ENCODE measurements at regions not wholly inside any gene's neighbourhood (a gene's known extent, or its start where the extent isn't known, plus 50 kb on each side); places are given as distances from the start of the nearest gene placed in this dataset.

DNA sequence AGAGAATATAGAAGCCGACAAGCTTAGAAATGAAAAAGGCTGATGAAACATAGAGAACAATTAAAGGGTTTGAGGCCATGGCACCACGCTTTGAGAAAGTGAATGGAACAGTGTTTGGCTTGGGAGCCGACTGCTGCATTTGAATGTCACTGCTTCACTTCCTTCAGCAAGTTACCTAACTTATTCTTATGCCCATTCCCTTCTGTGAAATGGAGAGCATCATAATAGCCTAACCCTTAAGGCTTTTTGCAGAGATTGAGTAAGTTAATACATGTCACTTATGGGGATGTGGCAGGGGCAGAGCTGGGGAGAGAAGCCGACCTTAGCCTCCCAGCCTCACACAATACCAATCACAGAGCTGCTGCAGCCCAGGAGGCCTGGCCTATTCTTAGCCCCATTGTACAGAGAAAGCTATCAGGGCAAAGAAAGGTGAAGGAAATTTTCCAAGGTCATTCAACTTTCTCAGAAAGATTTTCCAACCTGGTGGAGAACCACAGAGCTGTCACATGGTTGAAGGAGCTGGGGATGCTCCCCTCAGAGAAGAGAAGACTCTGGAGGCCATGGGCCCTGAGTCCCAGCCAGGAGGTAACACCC, 186.0 kb upstream of the GDF10 start:
- Mint-ChIP-seq H3K4me3 (no peak overlapping the region), H3K4me1 (ENCODE audit: low read depth) (peaks cover 7% of the 10 kb centered on the region), H3K27me3 (no peaks in the 10 kb centered on the region), H3K36me3 (ENCODE audit: low read depth) (no peaks in the 10 kb centered on the region), H3K9me3 (no peaks in the 10 kb centered on the region), H3K27ac (no peak overlapping the region)
- TF ChIP-seq, protein P1, sequence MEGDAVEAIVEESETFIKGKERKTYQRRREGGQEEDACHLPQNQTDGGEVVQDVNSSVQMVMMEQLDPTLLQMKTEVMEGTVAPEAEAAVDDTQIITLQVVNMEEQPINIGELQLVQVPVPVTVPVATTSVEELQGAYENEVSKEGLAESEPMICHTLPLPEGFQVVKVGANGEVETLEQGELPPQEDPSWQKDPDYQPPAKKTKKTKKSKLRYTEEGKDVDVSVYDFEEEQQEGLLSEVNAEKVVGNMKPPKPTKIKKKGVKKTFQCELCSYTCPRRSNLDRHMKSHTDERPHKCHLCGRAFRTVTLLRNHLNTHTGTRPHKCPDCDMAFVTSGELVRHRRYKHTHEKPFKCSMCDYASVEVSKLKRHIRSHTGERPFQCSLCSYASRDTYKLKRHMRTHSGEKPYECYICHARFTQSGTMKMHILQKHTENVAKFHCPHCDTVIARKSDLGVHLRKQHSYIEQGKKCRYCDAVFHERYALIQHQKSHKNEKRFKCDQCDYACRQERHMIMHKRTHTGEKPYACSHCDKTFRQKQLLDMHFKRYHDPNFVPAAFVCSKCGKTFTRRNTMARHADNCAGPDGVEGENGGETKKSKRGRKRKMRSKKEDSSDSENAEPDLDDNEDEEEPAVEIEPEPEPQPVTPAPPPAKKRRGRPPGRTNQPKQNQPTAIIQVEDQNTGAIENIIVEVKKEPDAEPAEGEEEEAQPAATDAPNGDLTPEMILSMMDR (IDR thresholded peaks at IDR 0.05), result no peak
- ATAC-seq, result no peak
- intact Hi-C loops (cut with micrococcal nuclease), result no loop called here
- POLR2A ChIA-PET, result interaction anchor here (1.3 kb wide), 1 partner anchor 10 kb away, joined by 3 read pairs; no protein-coding TSS in a partner anchor
- DNase-seq, result no peak
- CTCF ChIA-PET, result interaction anchor here (1.1 kb wide), 1 partner anchor 198 kb away, joined by 5 read pairs; no protein-coding TSS in a partner anchor

DNA sequence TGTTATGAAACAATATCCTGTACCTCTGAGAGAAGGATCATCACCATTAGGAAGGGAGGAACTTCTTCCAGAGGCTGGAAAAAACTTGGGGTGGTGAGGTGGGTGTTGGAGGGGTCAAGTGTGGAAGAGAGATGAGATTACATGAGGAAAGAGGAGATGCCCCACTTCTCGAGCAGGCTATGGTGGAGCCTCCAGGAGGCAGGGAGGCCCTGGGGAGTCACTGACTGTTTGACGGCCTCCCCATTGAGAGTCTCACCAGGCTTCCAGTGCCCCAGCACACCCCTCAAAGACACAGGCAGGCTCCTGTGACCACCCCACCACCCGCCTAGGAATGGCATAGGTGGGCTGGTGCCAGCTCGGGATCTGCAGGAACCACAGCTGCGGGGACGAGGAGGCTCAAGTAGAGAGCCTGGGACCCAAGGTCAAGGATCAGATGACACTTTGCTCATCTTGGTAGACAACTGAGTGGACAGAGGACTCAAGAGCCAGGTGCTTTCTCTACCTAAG, 185.3 kb upstream of the GDF10 start:
- TF ChIP-seq, protein P1 (IDR thresholded peaks at IDR 0.05), result no peak
- Mint-ChIP-seq H3K9me3 (no peaks in the 10 kb centered on the region), H3K4me3 (no peak overlapping the region), H3K4me1 (ENCODE audit: low read depth) (peaks cover 7% of the 10 kb centered on the region), H3K27ac (no peak overlapping the region), H3K36me3 (ENCODE audit: low read depth) (no peaks in the 10 kb centered on the region), H3K27me3 (no peaks in the 10 kb centered on the region)
- ATAC-seq (no peak), DNase-seq (no peak)
- intact Hi-C loops (cut with micrococcal nuclease), result no loop called here
- ChIA-PET CTCF (no interaction called here), POLR2A (interaction anchor here (1.3 kb wide), 1 partner anchor 11 kb away, joined by 3 read pairs; no protein-coding TSS in a partner anchor)

DNA sequence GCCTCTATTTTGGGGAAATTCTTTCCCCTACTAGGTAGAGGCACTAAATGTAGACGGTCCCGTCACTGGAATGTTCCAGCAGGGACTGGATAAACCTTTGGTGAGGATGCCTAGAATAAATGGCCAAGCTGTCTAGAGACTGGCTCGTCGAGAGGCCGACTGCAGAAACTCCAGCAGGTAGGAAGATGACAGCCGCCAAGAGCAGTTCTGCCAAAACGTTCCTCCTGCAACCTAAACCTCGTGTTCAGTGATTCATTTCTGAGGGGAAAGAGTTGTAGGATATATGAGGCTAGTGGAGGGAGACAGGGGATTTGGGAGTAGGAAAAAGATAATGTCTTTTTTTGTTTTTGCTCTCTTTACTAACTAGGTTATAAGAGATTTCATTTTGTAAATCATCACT, 184.7 kb upstream of the GDF10 start:
- H3K36me3 Mint-ChIP-seq (ENCODE audit: low read depth), result no peaks in the 10 kb centered on the region
- ATAC-seq, result no peak

DNA sequence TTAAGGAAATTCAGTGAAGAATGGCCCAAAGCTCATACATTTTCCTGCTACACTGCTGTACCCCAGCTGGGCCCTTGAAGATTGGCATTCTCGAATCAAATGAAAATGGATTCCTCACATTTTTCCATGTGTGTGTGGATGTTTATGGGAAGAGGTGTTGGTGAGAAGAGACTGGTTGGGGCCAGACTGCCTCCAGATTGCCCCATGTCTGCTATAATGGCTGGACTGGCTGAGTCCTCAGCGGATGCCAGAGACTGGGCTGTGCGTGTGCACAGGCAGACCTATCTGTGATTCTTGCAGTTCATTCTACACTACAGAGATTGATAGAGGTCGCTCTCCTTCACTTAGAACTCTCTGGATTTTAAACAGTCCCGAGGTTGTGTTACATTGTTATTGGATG, 183.6 kb upstream of the GDF10 start:
- CTCF ChIA-PET, result no interaction called here
- TF ChIP-seq, protein P1 (IDR thresholded peaks at IDR 0.05), result no peak
- no peak overlapping the region for H3K4me3 Mint-ChIP-seq
- H3K36me3 Mint-ChIP-seq (ENCODE audit: low read depth), result no peaks in the 10 kb centered on the region
- peaks cover 2% of the 10 kb centered on the region for H3K4me1 Mint-ChIP-seq (ENCODE audit: low read depth)
- POLR2A ChIA-PET, result no interaction called here
- intact Hi-C loops (cut with micrococcal nuclease), result no loop called here
- no peak overlapping the region for H3K27ac Mint-ChIP-seq
- no peaks in the 10 kb centered on the region for H3K9me3 Mint-ChIP-seq
- no peaks in the 10 kb centered on the region for H3K27me3 Mint-ChIP-seq
- DNase-seq, result no peak
- no peak for ATAC-seq

More for the DNA sequence above, 184.7 kb upstream of the GDF10 start:
- POLR2A ChIA-PET, result no interaction called here
- CTCF ChIA-PET, result no interaction called here
- TF ChIP-seq, protein P1 (IDR thresholded peaks at IDR 0.05), result no peak
- no peak overlapping the region for H3K4me3 Mint-ChIP-seq
- H3K9me3 Mint-ChIP-seq, result no peaks in the 10 kb centered on the region
- no peak for DNase-seq
- no peaks in the 10 kb centered on the region for H3K27me3 Mint-ChIP-seq
- peaks cover 7% of the 10 kb centered on the region for H3K4me1 Mint-ChIP-seq (ENCODE audit: low read depth)
- intact Hi-C loops (cut with micrococcal nuclease), result no loop called here
- H3K27ac Mint-ChIP-seq, result no peak overlapping the region

DNA sequence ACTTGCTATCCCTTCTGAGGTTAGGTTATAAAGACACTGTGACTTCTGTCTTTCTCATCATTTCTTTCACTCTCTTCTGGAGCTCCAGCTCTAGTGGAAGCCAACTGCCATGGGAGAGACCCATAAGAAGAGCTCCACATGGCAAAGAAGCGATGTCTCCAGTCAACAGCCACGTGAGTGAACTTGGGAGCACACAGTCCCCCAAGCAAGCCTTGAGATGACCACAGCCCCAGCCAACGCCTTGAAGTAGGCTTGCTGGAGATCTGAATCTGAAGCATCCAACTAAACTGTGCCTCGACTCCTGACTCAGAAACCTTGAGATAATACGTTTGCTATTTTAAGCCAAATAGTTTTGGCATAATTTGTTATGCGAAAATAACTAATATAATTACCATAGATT, 181.7 kb upstream of the GDF10 start:
- DNase-seq (no peak), ATAC-seq (no peak)
- CTCF ChIA-PET, result no interaction called here
- Mint-ChIP-seq H3K4me3 (no peak overlapping the region), H3K36me3 (ENCODE audit: low read depth) (no peaks in the 10 kb centered on the region), H3K4me1 (ENCODE audit: low read depth) (no peaks in the 10 kb centered on the region), H3K27me3 (no peaks in the 10 kb centered on the region), H3K27ac (no peak overlapping the region), H3K9me3 (no peaks in the 10 kb centered on the region)
- intact Hi-C loops (cut with micrococcal nuclease), result no loop called here
- TF ChIP-seq, protein P1 (IDR thresholded peaks at IDR 0.05), result no peak
- POLR2A ChIA-PET, result interaction anchor here (1.4 kb wide), 1 partner anchor 10 kb away, joined by 5 read pairs; no protein-coding TSS in a partner anchor

Measured in activated CD8-positive, alpha-beta T cell treated with anti-CD3 and anti-CD28 coated beads for 36 hours (primary cell).